Neural progenitor cell (in vitro differentiated cells): ENCODE measurements at regions not wholly inside any gene's neighbourhood (a gene's known extent, or its start where the extent isn't known, plus 50 kb on each side); places are given as distances from the start of the nearest gene placed in this dataset.

Experiments
- EZH2 ChIP-seq: fragments of 200-600 bp; sonication (generic); IDR thresholded peaks from 2 replicates; pipeline ENCODE4 v1.6.1; 2017; ENCODE audit warnings: antibody characterized with exemption, mild to moderate bottlenecking, moderate library complexity
- TF ChIP-seq, protein P1 (sequence below): fragments of 200-600 bp; sonication (generic); IDR thresholded peaks from 2 replicates; pipeline ENCODE4 v1.5.1; 2017; ENCODE audit warnings: antibody characterized with exemption, mild to moderate bottlenecking

DNA sequence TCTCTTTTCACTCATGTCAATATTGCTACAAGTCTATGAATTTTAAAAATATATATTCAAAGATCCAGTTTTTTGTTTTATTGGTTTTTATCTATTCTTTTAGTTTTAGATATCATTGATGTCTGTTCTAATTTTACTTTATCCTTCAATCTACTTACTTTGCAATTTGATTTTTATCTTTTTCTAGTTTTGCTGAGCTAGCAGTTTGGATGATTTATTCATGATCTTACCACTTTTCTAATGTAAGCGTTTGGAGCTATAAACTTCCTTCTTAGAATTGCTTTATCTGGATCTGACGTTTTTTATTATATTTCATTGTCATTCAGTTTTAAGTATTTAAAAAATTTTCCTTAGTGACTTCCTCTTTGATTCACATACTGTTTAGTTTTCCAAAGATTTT lies 664.5 kb upstream of the VSTM2A start:
- TF ChIP-seq, protein P1, sequence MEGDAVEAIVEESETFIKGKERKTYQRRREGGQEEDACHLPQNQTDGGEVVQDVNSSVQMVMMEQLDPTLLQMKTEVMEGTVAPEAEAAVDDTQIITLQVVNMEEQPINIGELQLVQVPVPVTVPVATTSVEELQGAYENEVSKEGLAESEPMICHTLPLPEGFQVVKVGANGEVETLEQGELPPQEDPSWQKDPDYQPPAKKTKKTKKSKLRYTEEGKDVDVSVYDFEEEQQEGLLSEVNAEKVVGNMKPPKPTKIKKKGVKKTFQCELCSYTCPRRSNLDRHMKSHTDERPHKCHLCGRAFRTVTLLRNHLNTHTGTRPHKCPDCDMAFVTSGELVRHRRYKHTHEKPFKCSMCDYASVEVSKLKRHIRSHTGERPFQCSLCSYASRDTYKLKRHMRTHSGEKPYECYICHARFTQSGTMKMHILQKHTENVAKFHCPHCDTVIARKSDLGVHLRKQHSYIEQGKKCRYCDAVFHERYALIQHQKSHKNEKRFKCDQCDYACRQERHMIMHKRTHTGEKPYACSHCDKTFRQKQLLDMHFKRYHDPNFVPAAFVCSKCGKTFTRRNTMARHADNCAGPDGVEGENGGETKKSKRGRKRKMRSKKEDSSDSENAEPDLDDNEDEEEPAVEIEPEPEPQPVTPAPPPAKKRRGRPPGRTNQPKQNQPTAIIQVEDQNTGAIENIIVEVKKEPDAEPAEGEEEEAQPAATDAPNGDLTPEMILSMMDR = no peak
- TF ChIP-seq EZH2 = no peak
